GM06990 (cell line): ENCODE measurements at regions not wholly inside any gene's neighbourhood (a gene's known extent, or its start where the extent isn't known, plus 50 kb on each side); places are given as distances from the start of the nearest gene placed in this dataset.

ENCODE experiments used
- DNase-seq: peaks from one replicate; pipeline ENCODE4 v3.0.0-alpha.2; 2011; ENCODE audit not compliant: insufficient read length; ENCODE audit errors: extremely low read depth
- H3K27me3 ChIP-seq: replicated peaks from 2 replicates; pipeline ENCODE4 v1.6.0; 2011; ENCODE audit warnings: low read length; ENCODE audit not compliant: control insufficient read depth, insufficient read depth
- H3K36me3 ChIP-seq: 2 replicates; pipeline ENCODE4 v1.5.1; 2011; ENCODE audit warnings: low read length; ENCODE audit not compliant: control insufficient read depth, insufficient read depth
- H3K4me3 ChIP-seq: replicated peaks from 2 replicates; pipeline ENCODE4 v1.5.1; 2011; ENCODE audit warnings: low read depth, mild to moderate bottlenecking, control low read depth, low read length
- TF ChIP-seq, protein P1 (sequence below): IDR thresholded peaks from 2 replicates; pipeline ENCODE4 v1.5.1; 2011; ENCODE audit warnings: low read length, control low read depth, mild to moderate bottlenecking, inconsistent platforms; ENCODE audit not compliant: insufficient read depth, poor library complexity, severe bottlenecking

DNA sequence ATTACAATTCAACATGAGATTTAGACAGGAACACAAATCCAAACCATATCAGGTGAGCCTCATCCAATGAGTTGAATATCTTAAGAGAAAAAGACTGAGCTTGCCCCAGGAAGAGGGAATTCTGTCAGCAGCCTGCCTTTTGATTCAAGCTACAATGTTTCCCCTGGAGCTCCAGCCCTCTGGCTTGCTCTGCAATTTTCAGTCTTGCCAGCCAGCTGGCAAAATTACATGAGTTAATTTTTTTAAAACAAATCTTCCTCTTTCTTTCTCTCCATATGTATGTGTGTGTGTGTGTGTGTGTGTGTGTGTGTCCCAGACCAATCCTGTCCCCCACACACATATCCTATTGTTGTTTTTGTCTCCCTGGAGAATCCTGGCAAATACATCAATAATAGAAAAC is 313.2 kb downstream of the CDH10 start:
- H3K36me3 ChIP-seq: no peaks in the 10 kb centered on the region
- TF ChIP-seq, protein P1, sequence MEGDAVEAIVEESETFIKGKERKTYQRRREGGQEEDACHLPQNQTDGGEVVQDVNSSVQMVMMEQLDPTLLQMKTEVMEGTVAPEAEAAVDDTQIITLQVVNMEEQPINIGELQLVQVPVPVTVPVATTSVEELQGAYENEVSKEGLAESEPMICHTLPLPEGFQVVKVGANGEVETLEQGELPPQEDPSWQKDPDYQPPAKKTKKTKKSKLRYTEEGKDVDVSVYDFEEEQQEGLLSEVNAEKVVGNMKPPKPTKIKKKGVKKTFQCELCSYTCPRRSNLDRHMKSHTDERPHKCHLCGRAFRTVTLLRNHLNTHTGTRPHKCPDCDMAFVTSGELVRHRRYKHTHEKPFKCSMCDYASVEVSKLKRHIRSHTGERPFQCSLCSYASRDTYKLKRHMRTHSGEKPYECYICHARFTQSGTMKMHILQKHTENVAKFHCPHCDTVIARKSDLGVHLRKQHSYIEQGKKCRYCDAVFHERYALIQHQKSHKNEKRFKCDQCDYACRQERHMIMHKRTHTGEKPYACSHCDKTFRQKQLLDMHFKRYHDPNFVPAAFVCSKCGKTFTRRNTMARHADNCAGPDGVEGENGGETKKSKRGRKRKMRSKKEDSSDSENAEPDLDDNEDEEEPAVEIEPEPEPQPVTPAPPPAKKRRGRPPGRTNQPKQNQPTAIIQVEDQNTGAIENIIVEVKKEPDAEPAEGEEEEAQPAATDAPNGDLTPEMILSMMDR: no peak
- no peak for DNase-seq
- no peak overlapping the region for H3K4me3 ChIP-seq
- no peaks in the 10 kb centered on the region for H3K27me3 ChIP-seq

DNA sequence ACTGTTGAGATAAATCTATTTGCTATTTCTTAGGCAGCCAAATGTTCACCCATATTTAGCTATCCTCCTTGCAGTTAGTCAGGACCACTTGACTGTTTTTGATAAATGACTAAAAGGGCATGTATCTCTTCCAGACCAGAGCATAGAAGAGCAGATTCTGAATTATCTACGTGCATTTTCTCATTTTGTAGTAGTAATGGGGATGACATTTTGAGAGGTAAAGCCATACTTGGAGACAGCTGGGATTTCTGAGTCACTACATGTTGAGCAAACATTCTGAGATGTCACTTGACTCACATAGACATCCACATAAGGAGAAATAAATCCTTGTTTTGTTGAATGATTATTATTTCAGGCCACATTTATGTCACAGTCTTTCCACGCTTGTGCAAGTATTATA is 297.6 kb downstream of the CDH10 start:
- TF ChIP-seq, protein P1: no peak
- no peak overlapping the region for H3K4me3 ChIP-seq
- DNase-seq: no peak

DNA sequence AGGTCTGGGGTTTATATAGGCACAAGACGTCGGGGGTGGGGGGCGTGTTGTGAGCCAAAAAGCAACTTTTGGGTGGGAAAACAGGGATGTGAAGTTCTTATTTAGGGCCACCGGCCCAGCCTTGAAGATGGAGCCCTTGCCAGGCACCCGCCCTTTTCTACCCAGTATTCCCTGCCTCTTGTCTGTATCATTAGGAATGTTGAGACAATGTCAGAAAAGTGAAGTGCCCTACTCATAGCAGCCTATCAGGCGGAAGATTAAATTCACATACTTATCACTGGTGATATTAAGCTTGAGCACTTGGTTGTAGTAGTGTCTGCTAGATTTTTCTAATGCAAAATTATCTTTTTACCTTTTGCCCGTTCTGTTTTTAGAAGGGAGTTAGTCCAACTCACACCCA is 293.5 kb downstream of the CDH10 start:
- DNase-seq: no peak
- TF ChIP-seq, protein P1: no peak
- Histone ChIP-seq H3K4me3 (no peak overlapping the region), H3K36me3 (no peaks in the 10 kb centered on the region), H3K27me3 (no peaks in the 10 kb centered on the region)

More for the DNA sequence above, 297.6 kb downstream of the CDH10 start:
- no peaks in the 10 kb centered on the region for H3K27me3 ChIP-seq
- no peaks in the 10 kb centered on the region for H3K36me3 ChIP-seq

DNA sequence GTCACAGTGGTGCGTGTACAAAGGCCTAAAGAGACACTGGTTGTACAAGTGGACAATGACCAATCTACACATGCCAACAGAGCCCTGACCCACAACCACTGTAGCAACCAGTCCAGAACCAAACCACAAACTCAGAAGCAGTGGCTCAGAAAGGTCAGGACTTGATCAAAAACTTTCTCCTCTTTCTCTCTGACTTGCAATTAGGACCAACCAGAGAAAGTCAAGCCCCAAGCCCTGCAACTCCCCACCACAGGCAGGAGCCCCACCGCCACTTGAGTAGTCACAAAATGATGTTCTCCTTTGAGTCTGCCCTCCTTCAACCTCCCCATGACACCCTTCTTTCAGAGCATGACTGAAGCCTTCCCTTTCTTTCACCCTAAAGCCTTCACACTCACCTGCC is 291.8 kb downstream of the CDH10 start:
- TF ChIP-seq, protein P1: no peak
- H3K4me3 ChIP-seq: no peak overlapping the region
- H3K27me3 ChIP-seq: no peaks in the 10 kb centered on the region
- no peaks in the 10 kb centered on the region for H3K36me3 ChIP-seq
- no peak for DNase-seq

DNA sequence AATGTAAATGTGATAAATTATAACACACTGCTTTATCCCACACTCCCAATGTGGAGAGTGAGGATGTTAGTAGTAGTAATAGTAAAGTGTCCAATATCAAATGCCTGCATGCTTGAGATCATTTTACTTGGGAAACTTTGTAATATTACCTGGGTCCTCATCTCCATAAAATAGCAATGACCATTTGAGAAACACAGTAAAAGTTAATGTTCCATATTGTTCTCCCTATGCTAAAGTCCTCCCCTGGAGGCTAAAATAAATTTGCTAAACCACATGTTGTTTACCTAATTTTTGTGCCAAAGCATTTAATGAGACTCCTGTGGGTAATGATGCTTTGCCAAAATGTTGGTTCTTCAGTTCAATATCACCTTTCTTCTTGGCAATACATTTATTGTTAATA is 291.2 kb downstream of the CDH10 start:
- Histone ChIP-seq H3K27me3 (no peaks in the 10 kb centered on the region), H3K36me3 (no peaks in the 10 kb centered on the region), H3K4me3 (no peak overlapping the region)
- TF ChIP-seq, protein P1: no peak
- no peak for DNase-seq

DNA sequence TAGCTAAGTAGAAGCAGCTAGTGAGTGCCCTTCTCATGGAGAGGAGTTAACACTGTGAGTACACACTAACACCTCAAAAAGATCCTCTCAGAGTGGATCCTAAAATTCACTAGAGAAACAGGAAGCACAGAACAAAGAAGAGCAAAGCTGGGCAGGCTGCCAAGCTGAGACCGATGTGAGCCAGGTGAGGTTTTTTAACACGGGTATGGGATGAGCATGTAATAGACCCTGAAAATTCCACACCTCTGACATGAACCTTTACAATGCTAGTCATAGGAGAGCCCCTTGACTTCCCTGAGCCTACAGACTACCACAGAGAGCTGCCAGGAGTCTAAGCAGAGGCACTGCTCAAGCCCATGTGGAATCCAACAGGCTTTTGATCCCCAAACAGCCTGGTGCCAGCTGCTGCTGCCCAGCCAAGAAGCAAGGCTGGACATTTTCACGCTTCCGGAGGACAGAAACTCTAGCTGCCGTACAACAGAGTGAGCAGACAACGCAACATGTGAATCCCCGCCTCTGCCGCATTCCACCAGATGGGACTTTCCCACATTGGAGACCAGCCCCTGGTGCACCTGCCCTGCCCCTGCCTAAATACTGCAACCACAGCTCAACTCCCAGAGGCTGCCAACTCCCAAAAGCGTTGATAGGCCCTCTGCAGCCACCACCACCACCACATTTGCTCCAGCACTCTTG is 280.8 kb downstream of the CDH10 start:
- Histone ChIP-seq H3K4me3 (no peak overlapping the region), H3K36me3 (no peaks in the 10 kb centered on the region), H3K27me3 (no peaks in the 10 kb centered on the region)
- no peak for DNase-seq
- TF ChIP-seq, protein P1: no peak
